GM23248 (cell line): ENCODE measurements at regions not wholly inside any gene's neighbourhood (a gene's known extent, or its start where the extent isn't known, plus 50 kb on each side); places are given as distances from the start of the nearest gene placed in this dataset.

ENCODE experiments used
- EZH2 ChIP-seq: fragments of 200-600 bp; sonication (generic); IDR thresholded peaks from 2 replicates; pipeline ENCODE4 v1.6.1; 2018; ENCODE audit warnings: antibody characterized with exemption, mild to moderate bottlenecking; ENCODE audit not compliant: insufficient read depth, poor library complexity, severe bottlenecking
- EZH2phosphoT487 ChIP-seq: fragments of 200-600 bp; sonication (generic); IDR thresholded peaks from 2 replicates; pipeline ENCODE4 v1.6.1; 2018; ENCODE audit warnings: antibody characterized with exemption, moderate library complexity, mild to moderate bottlenecking, low read depth; ENCODE audit not compliant: insufficient read depth

DNA sequence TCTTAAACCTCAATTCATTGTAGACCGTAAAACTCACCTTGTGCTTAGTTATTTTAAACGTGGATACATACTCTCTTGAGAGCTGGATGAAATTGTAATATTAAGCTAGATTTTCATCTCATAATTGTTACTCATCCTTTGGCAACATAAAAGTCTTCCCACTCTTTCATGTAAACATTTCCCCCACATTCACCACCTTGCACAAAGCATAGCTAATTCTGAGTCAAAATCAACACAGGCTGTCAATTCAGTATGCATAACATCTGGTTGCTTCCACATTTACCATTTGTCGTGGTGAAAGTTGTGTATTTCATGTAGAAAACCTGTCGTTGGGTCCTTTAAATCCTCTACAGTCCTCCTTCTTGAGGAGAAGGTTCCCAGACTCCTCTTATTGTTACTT, 524.6 kb downstream of the OTOL1 start:
- no peak for TF ChIP-seq EZH2phosphoT487
- TF ChIP-seq EZH2, result no peak
